Stimulated activated naive CD8-positive, alpha-beta T cell treated with anti-CD3 and anti-CD28 coated beads, Interleukin-15, Interleukin-2, amounts not matched to agents 100 ng/mL and 50 ng/mL, for 24 hours (primary cell): ENCODE measurements at regions not wholly inside any gene's neighbourhood (a gene's known extent, or its start where the extent isn't known, plus 50 kb on each side); places are given as distances from the start of the nearest gene placed in this dataset.

ENCODE experiments used
- H3K27ac Mint-ChIP-seq: one replicate; pipeline ENCODE4 v1.8.0; 2021; ENCODE audit warnings: mild to moderate bottlenecking, mixed read lengths
- H3K27me3 Mint-ChIP-seq: one replicate; pipeline ENCODE4 v1.8.0; 2021; ENCODE audit warnings: mixed read lengths
- H3K36me3 Mint-ChIP-seq: one replicate; pipeline ENCODE4 v1.8.0; 2021; ENCODE audit warnings: low read depth, mixed read lengths
- H3K4me1 Mint-ChIP-seq: one replicate; pipeline ENCODE4 v1.8.0; 2021; ENCODE audit warnings: low read depth, mixed read lengths
- H3K4me3 Mint-ChIP-seq: one replicate; pipeline ENCODE4 v1.8.0; 2021; ENCODE audit warnings: mild to moderate bottlenecking, mixed read lengths
- H3K9me3 Mint-ChIP-seq: one replicate; pipeline ENCODE4 v1.8.0; 2021; ENCODE audit warnings: mixed read lengths

- H3K4me3 Mint-ChIP-seq, result no peak overlapping the region
- no peaks in the 10 kb centered on the region for H3K9me3 Mint-ChIP-seq
- no peaks in the 10 kb centered on the region for H3K36me3 Mint-ChIP-seq
- no peaks in the 10 kb centered on the region for H3K4me1 Mint-ChIP-seq
- H3K27ac Mint-ChIP-seq, result no peak overlapping the region
- no peaks in the 10 kb centered on the region for H3K27me3 Mint-ChIP-seq
Measured at GRCh38 chr6:56766139-56766805, 123.6 kb upstream of the DST start.

- H3K9me3 Mint-ChIP-seq, result no peaks in the 10 kb centered on the region
- no peaks in the 10 kb centered on the region for H3K27me3 Mint-ChIP-seq
- no peak overlapping the region for H3K27ac Mint-ChIP-seq
- H3K4me1 Mint-ChIP-seq, result no peaks in the 10 kb centered on the region
- no peaks in the 10 kb centered on the region for H3K36me3 Mint-ChIP-seq
- no peak overlapping the region for H3K4me3 Mint-ChIP-seq
Measured at GRCh38 chr6:56765494-56765893, 122.8 kb upstream of the DST start.

GRCh38 chr6:56764081-56764566 lies 121.4 kb upstream of the DST start:
- no peaks in the 10 kb centered on the region for H3K27me3 Mint-ChIP-seq
- H3K36me3 Mint-ChIP-seq, result no peaks in the 10 kb centered on the region
- H3K9me3 Mint-ChIP-seq, result no peaks in the 10 kb centered on the region
- no peaks in the 10 kb centered on the region for H3K4me1 Mint-ChIP-seq
- no peak overlapping the region for H3K4me3 Mint-ChIP-seq
- no peak overlapping the region for H3K27ac Mint-ChIP-seq

GRCh38 chr6:56761651-56762050 lies 119.0 kb upstream of the DST start:
- H3K4me1 Mint-ChIP-seq, result no peaks in the 10 kb centered on the region
- no peaks in the 10 kb centered on the region for H3K9me3 Mint-ChIP-seq
- H3K27me3 Mint-ChIP-seq, result no peaks in the 10 kb centered on the region
- H3K27ac Mint-ChIP-seq, result no peak overlapping the region
- no peak overlapping the region for H3K4me3 Mint-ChIP-seq
- no peaks in the 10 kb centered on the region for H3K36me3 Mint-ChIP-seq

GRCh38 chr6:56760842-56761241 lies 118.2 kb upstream of the DST start:
- Mint-ChIP-seq H3K27me3 (peaks cover 5% of the 10 kb centered on the region), H3K9me3 (no peaks in the 10 kb centered on the region)

GRCh38 chr6:56759521-56759920 lies 116.8 kb upstream of the DST start:
- peaks cover 7% of the 10 kb centered on the region for H3K27me3 Mint-ChIP-seq
- no peaks in the 10 kb centered on the region for H3K36me3 Mint-ChIP-seq
- H3K27ac Mint-ChIP-seq, result no peak overlapping the region
- no peak overlapping the region for H3K4me3 Mint-ChIP-seq
- no peaks in the 10 kb centered on the region for H3K4me1 Mint-ChIP-seq
- no peaks in the 10 kb centered on the region for H3K9me3 Mint-ChIP-seq

More at GRCh38 chr6:56760842-56761241, 118.2 kb upstream of the DST start:
- no peaks in the 10 kb centered on the region for H3K4me1 Mint-ChIP-seq
- H3K4me3 Mint-ChIP-seq, result no peak overlapping the region
- no peaks in the 10 kb centered on the region for H3K36me3 Mint-ChIP-seq
- H3K27ac Mint-ChIP-seq, result no peak overlapping the region

- Mint-ChIP-seq H3K27me3 (peaks cover 7% of the 10 kb centered on the region), H3K4me1 (no peaks in the 10 kb centered on the region), H3K27ac (no peak overlapping the region), H3K36me3 (no peaks in the 10 kb centered on the region), H3K4me3 (no peak overlapping the region), H3K9me3 (no peaks in the 10 kb centered on the region)
Measured at GRCh38 chr6:56758553-56758952, 115.9 kb upstream of the DST start.

GRCh38 chr6:56758120-56758519 lies 115.4 kb upstream of the DST start:
- Mint-ChIP-seq H3K36me3 (no peaks in the 10 kb centered on the region), H3K9me3 (no peaks in the 10 kb centered on the region), H3K27ac (no peak overlapping the region), H3K4me3 (no peak overlapping the region), H3K27me3 (peaks cover 7% of the 10 kb centered on the region), H3K4me1 (no peaks in the 10 kb centered on the region)

GRCh38 chr6:56757588-56757984 lies 114.9 kb upstream of the DST start:
- no peaks in the 10 kb centered on the region for H3K4me1 Mint-ChIP-seq
- H3K36me3 Mint-ChIP-seq, result no peaks in the 10 kb centered on the region
- no peak overlapping the region for H3K27ac Mint-ChIP-seq
- H3K4me3 Mint-ChIP-seq, result no peak overlapping the region
- H3K9me3 Mint-ChIP-seq, result no peaks in the 10 kb centered on the region
- H3K27me3 Mint-ChIP-seq, result peaks cover 7% of the 10 kb centered on the region

- Mint-ChIP-seq H3K4me1 (no peaks in the 10 kb centered on the region), H3K9me3 (no peaks in the 10 kb centered on the region), H3K27ac (no peak overlapping the region), H3K4me3 (no peak overlapping the region), H3K27me3 (peaks cover 7% of the 10 kb centered on the region), H3K36me3 (no peaks in the 10 kb centered on the region)
Measured at GRCh38 chr6:56756791-56757587, 114.3 kb upstream of the DST start.

- H3K4me3 Mint-ChIP-seq, result no peak overlapping the region
- no peaks in the 10 kb centered on the region for H3K36me3 Mint-ChIP-seq
- H3K27ac Mint-ChIP-seq, result no peak overlapping the region
- H3K4me1 Mint-ChIP-seq, result no peaks in the 10 kb centered on the region
- peaks cover 7% of the 10 kb centered on the region for H3K27me3 Mint-ChIP-seq
- no peaks in the 10 kb centered on the region for H3K9me3 Mint-ChIP-seq
Measured at GRCh38 chr6:56756219-56756789, 113.6 kb upstream of the DST start.

- H3K27ac Mint-ChIP-seq, result no peak overlapping the region
- H3K4me1 Mint-ChIP-seq, result no peaks in the 10 kb centered on the region
- no peak overlapping the region for H3K4me3 Mint-ChIP-seq
- no peaks in the 10 kb centered on the region for H3K36me3 Mint-ChIP-seq
- peaks cover 7% of the 10 kb centered on the region for H3K27me3 Mint-ChIP-seq
- H3K9me3 Mint-ChIP-seq, result no peaks in the 10 kb centered on the region
Measured at GRCh38 chr6:56755040-56755439, 112.4 kb upstream of the DST start.

GRCh38 chr6:56753811-56754210 lies 111.1 kb upstream of the DST start:
- peaks cover 7% of the 10 kb centered on the region for H3K27me3 Mint-ChIP-seq
- no peaks in the 10 kb centered on the region for H3K36me3 Mint-ChIP-seq
- no peak overlapping the region for H3K27ac Mint-ChIP-seq
- H3K4me1 Mint-ChIP-seq, result peaks cover 4% of the 10 kb centered on the region
- H3K4me3 Mint-ChIP-seq, result no peak overlapping the region
- H3K9me3 Mint-ChIP-seq, result no peaks in the 10 kb centered on the region

GRCh38 chr6:56752534-56752933 lies 109.8 kb upstream of the DST start:
- no peak overlapping the region for H3K27ac Mint-ChIP-seq
- no peaks in the 10 kb centered on the region for H3K36me3 Mint-ChIP-seq
- H3K4me1 Mint-ChIP-seq, result peaks cover 4% of the 10 kb centered on the region

GRCh38 chr6:56752009-56752408 lies 109.3 kb upstream of the DST start:
- H3K4me3 Mint-ChIP-seq, result no peak overlapping the region
- no peaks in the 10 kb centered on the region for H3K9me3 Mint-ChIP-seq
- no peak overlapping the region for H3K27ac Mint-ChIP-seq
- peaks cover 7% of the 10 kb centered on the region for H3K27me3 Mint-ChIP-seq
- peaks cover 4% of the 10 kb centered on the region for H3K4me1 Mint-ChIP-seq
- no peaks in the 10 kb centered on the region for H3K36me3 Mint-ChIP-seq

More at GRCh38 chr6:56752534-56752933, 109.8 kb upstream of the DST start:
- no peaks in the 10 kb centered on the region for H3K9me3 Mint-ChIP-seq
- no peak overlapping the region for H3K4me3 Mint-ChIP-seq
- H3K27me3 Mint-ChIP-seq, result peaks cover 7% of the 10 kb centered on the region
